GM23338 (cell line): ENCODE measurements at regions not wholly inside any gene's neighbourhood (a gene's known extent, or its start where the extent isn't known, plus 50 kb on each side); places are given as distances from the start of the nearest gene placed in this dataset.

Experiments
- ATAC-seq: fragments of 200-7000 bp; cut with Tn5 transposase; 3 replicates; pipeline ENCODE4 v1.9.1; 2020
- DNase-seq: peaks from one replicate; pipeline ENCODE4 v3.0.0-alpha.2; 2015; ENCODE audit warnings: low spot score
- H2AFZ ChIP-seq: fragments of 200-600 bp; sonication (generic); 2 replicates; pipeline ENCODE4 v1.8.0; 2016; ENCODE audit warnings: antibody characterized with exemption, mild to moderate bottlenecking, moderate library complexity
- H3F3A ChIP-seq: fragments of 200-600 bp; sonication (generic); replicated peaks from 2 replicates; pipeline ENCODE4 v1.8.0; 2017; ENCODE audit warnings: antibody characterized with exemption, mixed run types, low read depth
- H3K27ac ChIP-seq: fragments of 200-600 bp; sonication (generic); 2 replicates; pipeline ENCODE4 v1.6.1; 2016; ENCODE audit warnings: low read depth
- H3K27me3 ChIP-seq: fragments of 200-600 bp; sonication (generic); 2 replicates; pipeline ENCODE4 v1.8.0; 2016; ENCODE audit warnings: mild to moderate bottlenecking, mixed run types, moderate library complexity; ENCODE audit not compliant: insufficient read depth
- H3K36me3 ChIP-seq: fragments of 200-600 bp; sonication (generic); 2 replicates; pipeline ENCODE4 v1.8.0; 2016; ENCODE audit warnings: mild to moderate bottlenecking; ENCODE audit not compliant: insufficient read depth
- H3K4me1 ChIP-seq: fragments of 200-600 bp; sonication (generic); 2 replicates; pipeline ENCODE4 v1.8.0; 2016; ENCODE audit warnings: mild to moderate bottlenecking, moderate library complexity; ENCODE audit not compliant: insufficient read depth
- H3K4me2 ChIP-seq: fragments of 200-600 bp; sonication (generic); 2 replicates; pipeline ENCODE4 v1.7.1; 2017; ENCODE audit warnings: mixed run types
- H3K4me3 ChIP-seq: fragments of 200-600 bp; sonication (generic); 2 replicates; pipeline ENCODE4 v1.6.1; 2016; ENCODE audit warnings: mixed run types
- H3K79me2 ChIP-seq: fragments of 200-600 bp; sonication (generic); replicated peaks from 2 replicates; pipeline ENCODE4 v1.8.0; 2017; ENCODE audit warnings: mild to moderate bottlenecking; ENCODE audit not compliant: insufficient read depth
- H3K9me2 ChIP-seq: fragments of 200-600 bp; sonication (generic); 2 replicates; pipeline ENCODE4 v1.8.0; 2017; ENCODE audit not compliant: insufficient read depth
- H4K20me1 ChIP-seq: fragments of 200-600 bp; sonication (generic); replicated peaks from 2 replicates; pipeline ENCODE4 v1.8.0; 2017; ENCODE audit warnings: mild to moderate bottlenecking; ENCODE audit not compliant: insufficient read depth
- H3K27ac Mint-ChIP-seq: 2 replicates; pipeline ENCODE4 v1.8.0; 2020; ENCODE audit warnings: inconsistent platforms, mild to moderate bottlenecking, moderate library complexity, mixed read lengths
- H3K27me3 Mint-ChIP-seq: 3 replicates; pipeline ENCODE4 v1.8.0; 2022; ENCODE audit warnings: low read depth, mild to moderate bottlenecking, moderate library complexity, mixed read lengths, inconsistent platforms; ENCODE audit not compliant: insufficient read depth, poor library complexity
- H3K36me3 Mint-ChIP-seq: 3 replicates; pipeline ENCODE4 v1.8.0; 2021; ENCODE audit warnings: low read depth, mild to moderate bottlenecking, inconsistent platforms, moderate library complexity, mixed read lengths
- H3K4me1 Mint-ChIP-seq: 3 replicates; pipeline ENCODE4 v1.8.0; 2020; ENCODE audit warnings: mild to moderate bottlenecking, inconsistent platforms, mixed read lengths
- H3K4me3 Mint-ChIP-seq: 3 replicates; pipeline ENCODE4 v1.8.0; 2021; ENCODE audit warnings: moderate library complexity, mild to moderate bottlenecking, inconsistent platforms, mixed read lengths
- H3K9me3 Mint-ChIP-seq: 3 replicates; pipeline ENCODE4 v1.8.0; 2020; ENCODE audit warnings: moderate library complexity, mild to moderate bottlenecking, inconsistent platforms, mixed read lengths
- CTCF ChIP-seq, 2 experiments: fragments of 200-600 bp in 1 of 2; sonication (generic) in 1 of 2; conservative IDR thresholded peaks; 2 replicates each; pipeline versions ENCODE4 v1.5.1 to v1.6.1; 2016 to 2017; ENCODE audit warnings: antibody characterized with exemption in 2 of 2, low read depth in 2 of 2, mild to moderate bottlenecking in 2 of 2, moderate library complexity in 1 of 2
- ETS1 ChIP-seq: IDR thresholded peaks from 2 replicates; pipeline ENCODE4 v1.6.1; 2016; ENCODE audit warnings: antibody characterized with exemption
- EZH2phosphoT487 ChIP-seq: fragments of 200-600 bp; sonication (generic); IDR thresholded peaks from one replicate; pipeline ENCODE4 v1.8.1; 2018; ENCODE audit warnings: antibody characterized with exemption; ENCODE audit not compliant: unreplicated experiment
- JUNB ChIP-seq: IDR thresholded peaks from one replicate; pipeline ENCODE4 v1.6.1; 2016; ENCODE audit warnings: antibody characterized with exemption; ENCODE audit not compliant: unreplicated experiment
- POLR2AphosphoS5 ChIP-seq: IDR thresholded peaks from 2 replicates; pipeline ENCODE4 v1.6.1; 2016; ENCODE audit warnings: antibody characterized with exemption, low read depth
- REST ChIP-seq: IDR thresholded peaks from one replicate; pipeline ENCODE4 v1.6.1; 2018; ENCODE audit warnings: antibody characterized with exemption; ENCODE audit not compliant: unreplicated experiment
- ZNF114 ChIP-seq: fragments of 250-450 bp; sonication (Bioruptor Pico); IDR thresholded peaks from 2 replicates; pipeline ENCODE4 v1.5.0; 2020; ENCODE audit warnings: mild to moderate bottlenecking, moderate library complexity
- ZNF331 ChIP-seq: fragments of 250-450 bp; sonication (Bioruptor Pico); IDR thresholded peaks from 2 replicates; pipeline ENCODE4 v1.5.0; 2020; ENCODE audit warnings: low read depth, mild to moderate bottlenecking, moderate library complexity
- ZNF462 ChIP-seq: fragments of 250-450 bp; sonication (Bioruptor Pico); IDR thresholded peaks from 2 replicates; pipeline ENCODE4 v1.5.0; 2020; ENCODE audit warnings: mild to moderate bottlenecking, moderate library complexity

GRCh38 chr2:80852079-80852807 is 547.7 kb upstream of the LRRTM1 start:
- Mint-ChIP-seq H3K36me3 (no peaks in the 10 kb centered on the region), H3K4me3 (no peak overlapping the region), H3K27me3 (peaks cover 4% of the 10 kb centered on the region), H3K4me1 (peaks cover 7% of the 10 kb centered on the region), H3K27ac (no peak overlapping the region), H3K9me3 (no peaks in the 10 kb centered on the region)
- Histone ChIP-seq H3K4me1 (no peaks in the 10 kb centered on the region), H3K4me2 (no peak overlapping the region), H3K4me3 (no peak overlapping the region), H3K9me2 (no peaks in the 10 kb centered on the region), H3K36me3 (no peaks in the 10 kb centered on the region), H3K27ac (no peak overlapping the region), H2AFZ (0 out of 2 replicates have a peak overlapping the region, but pooled peaks have one; percentile 78), H3K79me2 (no peaks in the 10 kb centered on the region), H3K27me3 (no peaks in the 10 kb centered on the region), H3F3A (no peaks in the 10 kb centered on the region), H4K20me1 (no peaks in the 10 kb centered on the region)
- ATAC-seq, result peak; percentile 59
- peak; percentile 57 for DNase-seq
- TF ChIP-seq CTCF (conservative IDR thresholded peaks at IDR 0.05; ENCODE audit: low read depth in 2 of 2) (peak in 1 of 2 experiments; percentile 62; a peak in 3 of 4 replicates), JUNB (no peak), REST (no peak)

- Mint-ChIP-seq H3K36me3 (no peaks in the 10 kb centered on the region), H3K27ac (no peak overlapping the region), H3K4me1 (no peaks in the 10 kb centered on the region), H3K27me3 (no peaks in the 10 kb centered on the region), H3K4me3 (no peak overlapping the region), H3K9me3 (no peaks in the 10 kb centered on the region)
- no peak overlapping the region for H3K4me2 ChIP-seq
- H2AFZ ChIP-seq, result no peak overlapping the region
- no peaks in the 10 kb centered on the region for H3K27me3 ChIP-seq
- no peaks in the 10 kb centered on the region for H3K9me2 ChIP-seq
- DNase-seq (no peak), ATAC-seq (no peak)
- H3K79me2 ChIP-seq, result no peaks in the 10 kb centered on the region
- no peak overlapping the region for H3K27ac ChIP-seq
- H3K4me1 ChIP-seq, result no peaks in the 10 kb centered on the region
- no peaks in the 10 kb centered on the region for H3K36me3 ChIP-seq
- no peaks in the 10 kb centered on the region for H4K20me1 ChIP-seq
- H3K4me3 ChIP-seq, result no peak overlapping the region
- H3F3A ChIP-seq, result no peaks in the 10 kb centered on the region
- TF ChIP-seq JUNB (no peak), ZNF114 (CRISPR knock-in tag) (no peak), ZNF331 (no peak), ZNF462 (CRISPR knock-in tag) (no peak), EZH2phosphoT487 (no peak), POLR2AphosphoS5 (no peak), ETS1 (no peak)
Observed at GRCh38 chr2:80830891-80831290, 526.3 kb upstream of the LRRTM1 start.
